Psoas muscle (tissue), 7 donors: ENCODE measurements at regions not wholly inside any gene's neighbourhood (a gene's known extent, or its start where the extent isn't known, plus 50 kb on each side); places are given as distances from the start of the nearest gene placed in this dataset.
A peak's percentile ranks its signal among the peaks of the same experiment; 100 is the strongest.
"Not testable (repeated sequence)": the region's sequence is repeated elsewhere in the genome, so short reads cannot be mapped to it uniquely, and the experiment has no call there.

Source experiments
- ATAC-seq, 4 donors: fragments of 200-7000 bp; cut with Tn5 transposase; one replicate each; pipeline ENCODE4 v1.9.1; 2020; ENCODE audit warnings: moderate library complexity in 3 of 4, mild to moderate bottlenecking in 2 of 4
- DNase-seq, 2 donors: peaks; one replicate each; pipeline ENCODE4 v3.0.0-alpha.2; 2020
- H3K27ac ChIP-seq: fragments of 200-600 bp; one replicate; pipeline ENCODE4 v1.8.0; 2022
- H3K27me3 ChIP-seq, 3 donors: fragments of 200-600 bp in 1 of 3; one replicate each; pipeline versions ENCODE4 v1.6.1 to v1.8.0; 2013 to 2022; ENCODE audit warnings: low read length in 2 of 3, mild to moderate bottlenecking in 2 of 3, moderate library complexity in 1 of 3; ENCODE audit not compliant: insufficient read depth in 3 of 3
- H3K36me3 ChIP-seq, 2 donors: fragments of 200-600 bp in 1 of 2; one replicate each; pipeline versions ENCODE4 v1.6.1 to v1.8.0; 2013 to 2022; ENCODE audit warnings: low read depth in 1 of 2, mild to moderate bottlenecking in 1 of 2, moderate library complexity in 1 of 2; ENCODE audit not compliant: insufficient read depth in 1 of 2
- H3K4me1 ChIP-seq: fragments of 200-600 bp; one replicate; pipeline ENCODE4 v1.8.0; 2022
- H3K4me3 ChIP-seq: fragments of 200-600 bp; one replicate; pipeline ENCODE4 v1.8.0; 2022; ENCODE audit warnings: mild to moderate bottlenecking
- H3K9me3 ChIP-seq: fragments of 200-600 bp; one replicate; pipeline ENCODE4 v1.8.0; 2022
- WGBS, 3 donors: extraction: QIAGEN DNeasy Blood & Tissue Kit; methylation state at CpG; one replicate each; pipeline versions ENCODE4 v1.1.6 to v1.1.7; 2013; 5-methylcytosine and 5-hydroxymethylcytosine counted together
- intact Hi-C, 2 donors: fragments of 100-400 bp; cut with DNase I; formaldehyde crosslinking; loops; one replicate each; pipeline versions ENCODE4 v1.11.0 to v1.14.2; 2022
- TF ChIP-seq, protein P1 (sequence below): fragments of 200-600 bp; IDR thresholded peaks from one replicate; pipeline ENCODE4 v1.8.0; 2022; ENCODE audit warnings: antibody characterized with exemption
- donor health status: healthy with polysubstance abuse.
- donor health status: DM: no; HTN: no; CAD: no; lungs with moderate emphysema.
- donor health status: Bipolar disorder and iron deficiency.
- donor health status: healthy.
- donor health status: DM: yes; HTN: yes; CAD: no.
- donor health status: DM: no; HTN: no; CAD: no.
- donor health status: DM: yes; HTN: yes; CAD: no.

DNA sequence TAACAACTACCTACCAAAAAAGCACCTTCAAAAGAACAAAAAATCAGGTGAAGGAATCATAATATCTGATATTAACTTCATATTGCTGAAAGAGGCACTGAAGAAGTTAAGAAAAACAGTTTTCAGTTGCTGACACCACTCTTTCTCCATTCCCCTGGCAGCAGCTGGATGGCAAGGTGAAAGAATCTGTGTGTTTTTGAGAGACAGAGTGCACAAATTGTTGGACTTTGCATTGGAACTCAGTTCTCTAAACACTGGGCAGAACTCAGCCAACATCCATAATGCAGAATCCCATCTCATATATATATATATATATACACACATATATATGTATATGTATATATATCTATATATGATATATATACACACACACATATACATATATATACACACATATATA lies 408.3 kb upstream of the MAGEC2 start:
- Histone ChIP-seq H3K4me3 (no peak overlapping the region), H3K36me3 (no peaks in the 10 kb centered on the region), H3K27ac (no peak overlapping the region), H3K9me3 (no peaks in the 10 kb centered on the region), H3K27me3 (no peaks in the 10 kb centered on the region), H3K4me1 (no peaks in the 10 kb centered on the region)
- TF ChIP-seq, protein P1, sequence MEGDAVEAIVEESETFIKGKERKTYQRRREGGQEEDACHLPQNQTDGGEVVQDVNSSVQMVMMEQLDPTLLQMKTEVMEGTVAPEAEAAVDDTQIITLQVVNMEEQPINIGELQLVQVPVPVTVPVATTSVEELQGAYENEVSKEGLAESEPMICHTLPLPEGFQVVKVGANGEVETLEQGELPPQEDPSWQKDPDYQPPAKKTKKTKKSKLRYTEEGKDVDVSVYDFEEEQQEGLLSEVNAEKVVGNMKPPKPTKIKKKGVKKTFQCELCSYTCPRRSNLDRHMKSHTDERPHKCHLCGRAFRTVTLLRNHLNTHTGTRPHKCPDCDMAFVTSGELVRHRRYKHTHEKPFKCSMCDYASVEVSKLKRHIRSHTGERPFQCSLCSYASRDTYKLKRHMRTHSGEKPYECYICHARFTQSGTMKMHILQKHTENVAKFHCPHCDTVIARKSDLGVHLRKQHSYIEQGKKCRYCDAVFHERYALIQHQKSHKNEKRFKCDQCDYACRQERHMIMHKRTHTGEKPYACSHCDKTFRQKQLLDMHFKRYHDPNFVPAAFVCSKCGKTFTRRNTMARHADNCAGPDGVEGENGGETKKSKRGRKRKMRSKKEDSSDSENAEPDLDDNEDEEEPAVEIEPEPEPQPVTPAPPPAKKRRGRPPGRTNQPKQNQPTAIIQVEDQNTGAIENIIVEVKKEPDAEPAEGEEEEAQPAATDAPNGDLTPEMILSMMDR, result no peak
- no peak for ATAC-seq
- DNase-seq, result no peak
- intact Hi-C loops, result no loop called here

DNA sequence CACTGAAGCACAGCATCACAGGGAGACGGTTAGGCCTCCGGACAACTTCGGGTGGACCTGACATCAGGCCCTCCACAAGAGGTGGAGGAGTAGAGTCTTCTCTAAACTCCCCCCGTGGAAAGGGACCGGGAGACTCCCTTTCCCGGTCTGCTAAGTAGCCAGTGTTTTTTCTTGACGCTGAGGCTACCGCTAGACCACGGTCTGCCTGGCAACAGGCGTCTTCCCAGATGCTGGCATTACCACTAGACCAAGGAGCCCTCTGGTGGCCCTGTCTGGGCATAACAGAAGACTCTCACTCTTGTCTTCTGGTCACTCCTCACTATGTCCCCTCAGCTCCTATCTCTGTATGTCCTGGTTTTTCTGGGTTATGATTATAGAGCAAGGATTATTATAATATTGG lies 401.5 kb upstream of the MAGEC2 start:
- 56 to 95% (median 89%) methylated on average over 10 of the region's 10 CpGs for WGBS, 3 donors

DNA sequence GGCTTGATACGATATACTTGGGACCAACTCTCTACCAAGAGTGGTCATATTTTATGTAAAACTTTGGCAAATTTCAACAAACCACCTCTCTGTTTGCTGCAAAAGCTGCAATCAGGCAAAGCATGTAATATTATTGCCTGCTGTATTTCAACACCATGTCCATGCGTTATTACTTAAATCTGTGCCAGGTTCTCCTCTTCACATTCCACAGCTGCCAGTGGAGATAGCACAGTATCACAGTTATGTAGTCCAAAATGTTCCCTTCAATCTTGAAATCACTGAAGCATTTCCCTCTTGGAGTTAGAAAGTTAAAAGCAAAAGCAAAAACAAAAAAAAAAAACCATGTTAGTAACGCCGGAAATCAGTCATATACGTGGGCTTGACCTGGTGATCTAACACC lies 396.7 kb upstream of the MAGEC2 start:
- Histone ChIP-seq H3K4me3 (no peak overlapping the region), H3K36me3 (no peaks in the 10 kb centered on the region), H3K27ac (no peak overlapping the region), H3K9me3 (no peaks in the 10 kb centered on the region), H3K4me1 (no peaks in the 10 kb centered on the region), H3K27me3 (no peaks in the 10 kb centered on the region)
- intact Hi-C loops, result no loop called here
- ATAC-seq, result no peak
- 53 to 65% (median 59%) methylated on average over 5 of the region's 5 CpGs for WGBS, 3 donors
- no peak for DNase-seq
- TF ChIP-seq, protein P1, result no peak

More for the DNA sequence above, 401.5 kb upstream of the MAGEC2 start:
- H3K9me3 ChIP-seq, intact Hi-C loops, H3K36me3 ChIP-seq, H3K4me1 ChIP-seq, H3K27ac ChIP-seq, ATAC-seq, H3K4me3 ChIP-seq, H3K27me3 ChIP-seq: not testable (repeated sequence)
- TF ChIP-seq, protein P1, result peak; percentile 16
- DNase-seq, result peak in 1 of 2 donors; percentile 22

DNA sequence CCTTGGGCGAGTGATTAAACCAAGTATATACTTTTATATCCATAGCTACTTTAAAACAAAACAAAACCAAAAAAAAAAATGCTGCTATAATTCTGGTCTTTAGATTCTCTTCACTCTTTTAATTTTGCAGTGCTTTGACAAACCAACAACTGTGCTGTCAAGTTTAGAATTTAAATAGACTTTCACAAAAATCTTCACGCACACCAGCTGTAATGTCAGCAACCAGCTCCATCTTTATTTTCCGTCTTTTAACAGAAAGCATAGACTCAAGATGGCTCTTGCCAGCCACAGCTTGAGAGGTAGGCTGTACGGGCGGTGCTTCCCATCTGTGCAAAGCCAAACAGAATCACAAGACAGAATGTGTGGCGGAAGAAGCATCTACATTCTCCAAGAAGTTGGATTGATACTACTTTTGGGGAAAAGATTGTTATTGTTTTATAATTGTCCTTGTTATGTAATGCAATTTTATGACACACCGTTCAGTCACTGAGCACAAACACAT lies 388.3 kb upstream of the MAGEC2 start:
- no peak for ATAC-seq
- H3K27me3 ChIP-seq, result no peaks in the 10 kb centered on the region
- no peak overlapping the region for H3K4me3 ChIP-seq
- H3K36me3 ChIP-seq, result no peaks in the 10 kb centered on the region
- TF ChIP-seq, protein P1, result no peak
- no peaks in the 10 kb centered on the region for H3K9me3 ChIP-seq
- WGBS, 3 donors, result 85 to 90% (median 90%) methylated on average over 7 of the region's 7 CpGs
- intact Hi-C loops, result no loop called here
- no peak for DNase-seq
- no peaks in the 10 kb centered on the region for H3K4me1 ChIP-seq
- no peak overlapping the region for H3K27ac ChIP-seq

DNA sequence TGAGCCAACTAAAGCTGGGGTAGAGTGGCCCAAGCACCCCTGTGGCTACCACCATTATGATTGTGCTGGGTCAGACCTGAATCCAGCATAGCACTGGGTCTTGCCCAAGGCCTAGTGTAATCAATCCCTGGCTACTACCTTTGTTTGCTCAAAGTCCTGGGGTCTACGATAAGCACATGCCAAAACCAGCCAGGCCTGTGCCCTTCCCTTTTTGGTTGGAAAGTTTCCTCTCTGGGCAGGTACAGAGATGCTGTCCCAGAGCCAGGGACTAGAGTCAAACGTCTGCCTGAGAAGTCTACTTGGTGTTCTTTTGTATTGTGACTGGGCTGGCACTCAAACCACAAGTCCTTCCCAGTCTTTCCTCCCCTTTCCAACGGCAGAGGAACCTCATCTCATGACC lies 371.5 kb upstream of the MAGEC2 start:
- intact Hi-C loops, result no loop called here
- no peaks in the 10 kb centered on the region for H3K9me3 ChIP-seq
- H3K36me3 ChIP-seq, result no peaks in the 10 kb centered on the region
- no peak for DNase-seq
- H3K4me1 ChIP-seq, result no peaks in the 10 kb centered on the region
- H3K27me3 ChIP-seq, result no peaks in the 10 kb centered on the region
- 34 to 50% (median 46%) methylated on average over 3 of the region's 3 CpGs for WGBS, 3 donors
- H3K4me3 ChIP-seq, result no peak overlapping the region
- no peak overlapping the region for H3K27ac ChIP-seq
- TF ChIP-seq, protein P1, result no peak
- ATAC-seq, result no peak
